Ovary (tissue), 7 donors: ENCODE measurements at regions not wholly inside any gene's neighbourhood (a gene's known extent, or its start where the extent isn't known, plus 50 kb on each side); places are given as distances from the start of the nearest gene placed in this dataset.

Experiments
- DNase-seq, 5 donors: peaks; one replicate each; pipeline ENCODE4 v3.0.0-alpha.2; 2019 to 2020
- H3K27ac ChIP-seq, 2 donors: fragments of 200-600 bp; one replicate each; pipeline versions ENCODE4 v1.5.1 to v1.8.0; 2019 to 2022
- H3K27me3 ChIP-seq: fragments of 200-600 bp; one replicate; pipeline ENCODE4 v1.8.0; 2022
- H3K36me3 ChIP-seq: fragments of 200-600 bp; sonication (generic); one replicate; pipeline ENCODE4 v1.5.1; 2019
- H3K4me1 ChIP-seq: one replicate; pipeline ENCODE4 v1.8.1; 2013; ENCODE audit warnings: mild to moderate bottlenecking, moderate library complexity; ENCODE audit not compliant: insufficient read depth
- H3K4me3 ChIP-seq: fragments of 200-600 bp; sonication (generic); one replicate; pipeline ENCODE4 v1.5.1; 2017
- H3K9me3 ChIP-seq, 2 donors: fragments of 200-600 bp in 1 of 2; sonication (generic) in 1 of 2; one replicate each; pipeline versions ENCODE4 v1.5.1 to v1.8.1; 2013 to 2019; ENCODE audit warnings: mild to moderate bottlenecking in 1 of 2, moderate library complexity in 1 of 2
- CTCF ChIP-seq, 3 donors: fragments of 450-650 bp in 2 of 3; fragments of 200-600 bp in 1 of 3; IDR thresholded peaks; one replicate each; pipeline versions ENCODE4 v1.5.1 to v1.8.0; 2016 to 2022; ENCODE audit warnings: antibody characterized with exemption in 3 of 3, mild to moderate bottlenecking in 1 of 3
- EP300 ChIP-seq: sonication (generic); formaldehyde crosslinking; IDR thresholded peaks from one replicate; pipeline ENCODE4 v1.6.1; 2017; ENCODE audit warnings: antibody characterized with exemption
- POLR2A ChIP-seq: fragments of 450-650 bp; IDR thresholded peaks from one replicate; pipeline ENCODE4 v1.6.1; 2017; ENCODE audit warnings: antibody characterized with exemption, mild to moderate bottlenecking, moderate library complexity
- WGBS, 3 donors: extraction: QIAGEN DNeasy Blood & Tissue Kit in 1 of 3; methylation state at CpG; one replicate each; pipeline versions ENCODE4 v1.1.5 to v1.1.7; 2013 to 2017; 5-methylcytosine and 5-hydroxymethylcytosine counted together
- intact Hi-C, 4 donors: fragments of 100-400 bp; cut with DNase I; formaldehyde crosslinking; loops; one replicate each; pipeline versions ENCODE4 v1.11.0 to v1.15.1; 2022 to 2023
- donor health status: DM: no; HTN: no; CAD: no; lungs with moderate emphysema.
- donor health status: DM: no; HTN: no; CAD: no.
- donor health status: Bipolar disorder and iron deficiency.
- donor health status: DM: no; HTN: no; CAD: no.
- donor health status: DM: yes; HTN: yes; CAD: no.

- H3K4me3 ChIP-seq, result no peak overlapping the region
- TF ChIP-seq EP300 (no peak), POLR2A (no peak), CTCF (IDR thresholded peaks at IDR 0.05) (no peak)
- WGBS, 3 donors, result 83 to 84% (median 84%) methylated on average over 5 of the region's 5 CpGs
- H3K27ac ChIP-seq, result no peak overlapping the region
- no peaks in the 10 kb centered on the region for H3K27me3 ChIP-seq
- H3K4me1 ChIP-seq, result no peaks in the 10 kb centered on the region
- H3K36me3 ChIP-seq, result no peaks in the 10 kb centered on the region
- intact Hi-C loops, result no loop called here
- H3K9me3 ChIP-seq, result no peaks in the 10 kb centered on the region
- no peak for DNase-seq
These were observed 350.4 kb downstream of the DDX10 start for GRCh38 chr11:109015283-109015682.

GRCh38 chr11:109016724-109017123, 351.9 kb downstream of the DDX10 start:
- TF ChIP-seq CTCF (IDR thresholded peaks at IDR 0.05) (no peak), POLR2A (no peak), EP300 (no peak)
- no peaks in the 10 kb centered on the region for H3K4me1 ChIP-seq
- DNase-seq, result no peak
- H3K36me3 ChIP-seq, result no peaks in the 10 kb centered on the region
- H3K9me3 ChIP-seq, result no peaks in the 10 kb centered on the region
- H3K27ac ChIP-seq, result no peak overlapping the region
- H3K4me3 ChIP-seq, result no peak overlapping the region
- WGBS, 3 donors, result 87 to 94% (median 90%) methylated on average over 1 of the region's 1 CpG
- intact Hi-C loops, result no loop called here
- no peaks in the 10 kb centered on the region for H3K27me3 ChIP-seq

GRCh38 chr11:109017489-109017888, 352.6 kb downstream of the DDX10 start:
- intact Hi-C loops, result no loop called here
- no peak for TF ChIP-seq EP300
- TF ChIP-seq POLR2A, result no peak
- no peak for TF ChIP-seq CTCF (IDR thresholded peaks at IDR 0.05)
- no peak overlapping the region for H3K4me3 ChIP-seq
- H3K4me1 ChIP-seq, result no peaks in the 10 kb centered on the region
- DNase-seq, result no peak
- 84 to 91% (median 86%) methylated on average over 6 of the region's 6 CpGs for WGBS, 3 donors
- H3K27me3 ChIP-seq, result no peaks in the 10 kb centered on the region
- no peaks in the 10 kb centered on the region for H3K9me3 ChIP-seq
- H3K27ac ChIP-seq, result no peak overlapping the region
- H3K36me3 ChIP-seq, result no peaks in the 10 kb centered on the region

- WGBS, 3 donors, result 79 to 90% (median 83%) methylated on average over 3 of the region's 3 CpGs
These were observed 353.8 kb downstream of the DDX10 start for GRCh38 chr11:109018639-109019038.

More at GRCh38 chr11:109018639-109019038, 353.8 kb downstream of the DDX10 start:
- no peaks in the 10 kb centered on the region for H3K9me3 ChIP-seq
- H3K4me1 ChIP-seq, result no peaks in the 10 kb centered on the region
- H3K4me3 ChIP-seq, result no peak overlapping the region
- no peaks in the 10 kb centered on the region for H3K36me3 ChIP-seq
- no peaks in the 10 kb centered on the region for H3K27me3 ChIP-seq
- intact Hi-C loops, result no loop called here
- H3K27ac ChIP-seq, result no peak overlapping the region
- no peak for DNase-seq
- TF ChIP-seq POLR2A (no peak), CTCF (IDR thresholded peaks at IDR 0.05) (no peak), EP300 (no peak)
